Spleen (tissue), 11 donors: ENCODE measurements at regions not wholly inside any gene's neighbourhood (a gene's known extent, or its start where the extent isn't known, plus 50 kb on each side); places are given as distances from the start of the nearest gene placed in this dataset.

Experiments
- DNase-seq: peaks from one replicate; pipeline ENCODE4 v3.0.0-alpha.2; 2020
- H3K27ac ChIP-seq, 8 donors: fragments of 200-600 bp; sonication (generic) in 7 of 8; 1 replicate in 4 of 8; 2 replicates in 4 of 8; pipeline versions ENCODE4 v1.5.0 to v1.8.0; 2016 to 2021; ENCODE audit warnings: inconsistent platforms in 4 of 8, mild to moderate bottlenecking in 4 of 8, moderate library complexity in 1 of 8
- H3K27me3 ChIP-seq, 7 donors: fragments of 200-600 bp; sonication (generic) in 6 of 7; replicated peaks in 1 of 7; 1 replicate in 4 of 7; 2 replicates in 3 of 7; pipeline versions ENCODE4 v1.5.0 to v1.8.0; 2016 to 2021; ENCODE audit warnings: inconsistent platforms in 3 of 7, mild to moderate bottlenecking in 1 of 7
- H3K36me3 ChIP-seq, 6 donors: fragments of 200-600 bp; sonication (generic) in 5 of 6; 1 replicate in 4 of 6; 2 replicates in 2 of 6; pipeline versions ENCODE4 v1.5.0 to v1.8.0; 2016 to 2021; ENCODE audit warnings: inconsistent platforms in 2 of 6
- H3K4me1 ChIP-seq, 6 donors: fragments of 200-600 bp; sonication (generic) in 5 of 6; 1 replicate in 3 of 6; 2 replicates in 3 of 6; pipeline versions ENCODE4 v1.5.0 to v1.8.0; 2016 to 2021; ENCODE audit warnings: inconsistent platforms in 3 of 6
- H3K4me3 ChIP-seq, 8 donors: fragments of 200-600 bp; sonication (generic) in 7 of 8; 1 replicate in 4 of 8; 2 replicates in 4 of 8; pipeline versions ENCODE4 v1.5.0 to v1.8.0; 2016 to 2021; ENCODE audit warnings: inconsistent platforms in 4 of 8, mild to moderate bottlenecking in 4 of 8, moderate library complexity in 2 of 8
- H3K9me3 ChIP-seq, 8 donors: fragments of 200-600 bp; sonication (generic) in 7 of 8; 1 replicate in 4 of 8; 2 replicates in 4 of 8; pipeline versions ENCODE4 v1.5.0 to v1.8.0; 2016 to 2021; ENCODE audit warnings: inconsistent platforms in 4 of 8
- CTCF ChIP-seq, 11 experiments: fragments of 200-600 bp in 7 of 11; fragments of 450-650 bp in 4 of 11; sonication (generic) in 4 of 11; IDR thresholded peaks in 8 of 11; conservative IDR thresholded peaks in 3 of 11; 1 replicate in 7 of 11; 2 replicates in 4 of 11; pipeline versions ENCODE4 v1.4.0 to v1.8.0; 2016 to 2021; ENCODE audit warnings: antibody characterized with exemption in 11 of 11, inconsistent platforms in 4 of 11, mild to moderate bottlenecking in 1 of 11
- POLR2A ChIP-seq, 3 donors: fragments of 450-650 bp; IDR thresholded peaks; one replicate each; pipeline ENCODE4 v1.5.1; 2017; ENCODE audit warnings: antibody characterized with exemption in 3 of 3, mild to moderate bottlenecking in 1 of 3
- POLR2AphosphoS5 ChIP-seq, 3 donors: sonication (generic); formaldehyde crosslinking; IDR thresholded peaks; one replicate each; pipeline ENCODE4 v1.5.1; 2017; ENCODE audit warnings: antibody characterized with exemption in 3 of 3
- WGBS, 5 donors: extraction: QIAGEN DNeasy Blood & Tissue Kit in 3 of 5; methylation state at CpG; one replicate each; pipeline versions ENCODE4 v1.1.5 to v1.1.7; 2013 to 2018; 5-methylcytosine and 5-hydroxymethylcytosine counted together
- intact Hi-C: fragments of 100-400 bp; cut with DNase I; formaldehyde crosslinking; loops from one replicate; pipeline ENCODE4 v1.15.0; 2023; ENCODE audit warnings: low total_unique reads
- donor health status: healthy with polysubstance abuse.
- donor health status: DM: no; HTN: no; CAD: no; lungs with moderate emphysema.
- donor health status: DM: no; HTN: no; CAD: no.
- donor health status: Bipolar disorder and iron deficiency.
- donor health status: healthy.
- donor health status: DM: no; HTN: no; CAD: no.
- donor health status: DM: yes; HTN: yes; CAD: no.

GRCh38 chr6:141956046-141956761 is 176.5 kb upstream of the GJE1 start:
- Histone ChIP-seq H3K4me1 (no peaks in the 10 kb centered on the region), H3K4me3 (no peak overlapping the region), H3K27me3 (no peaks in the 10 kb centered on the region), H3K27ac (no peak overlapping the region), H3K9me3 (peaks cover 0 to 33% (median 24%) of the 10 kb centered on the region in 8 donors), H3K36me3 (no peaks in the 10 kb centered on the region)
- no peak for DNase-seq
- intact Hi-C loops: no loop called here
- TF ChIP-seq POLR2AphosphoS5 (IDR thresholded peaks at IDR 0.05) (no peak), CTCF (IDR thresholded peaks at IDR 0.05 in 8 of 11, conservative IDR thresholded peaks at IDR 0.05 in 3 of 11) (no peak), POLR2A (IDR thresholded peaks at IDR 0.05) (no peak)
- WGBS, 5 donors: 63 to 80% (median 65%) methylated on average over 3 of the region's 3 CpGs

- intact Hi-C loops: no loop called here
- DNase-seq: no peak
These were observed 179.7 kb upstream of the GJE1 start for GRCh38 chr6:141953072-141953471.

GRCh38 chr6:141946502-141946901 is 186.2 kb upstream of the GJE1 start:
- TF ChIP-seq CTCF (IDR thresholded peaks at IDR 0.05 in 8 of 11, conservative IDR thresholded peaks at IDR 0.05 in 3 of 11) (no peak), POLR2A (IDR thresholded peaks at IDR 0.05) (no peak), POLR2AphosphoS5 (IDR thresholded peaks at IDR 0.05) (no peak)
- no peaks in the 10 kb centered on the region for H3K27me3 ChIP-seq
- intact Hi-C loops: no loop called here

More at GRCh38 chr6:141953072-141953471, 179.7 kb upstream of the GJE1 start:
- peaks cover 0 to 32% (median 25%) of the 10 kb centered on the region in 8 donors for H3K9me3 ChIP-seq
- H3K4me1 ChIP-seq: no peaks in the 10 kb centered on the region
- H3K27ac ChIP-seq: no peak overlapping the region
- no peaks in the 10 kb centered on the region for H3K27me3 ChIP-seq
- TF ChIP-seq CTCF (IDR thresholded peaks at IDR 0.05 in 8 of 11, conservative IDR thresholded peaks at IDR 0.05 in 3 of 11) (no peak), POLR2A (IDR thresholded peaks at IDR 0.05) (no peak), POLR2AphosphoS5 (IDR thresholded peaks at IDR 0.05) (no peak)
- H3K4me3 ChIP-seq: no peak overlapping the region
- no peaks in the 10 kb centered on the region for H3K36me3 ChIP-seq

GRCh38 chr6:141938664-141939063 is 194.1 kb upstream of the GJE1 start:
- WGBS, 5 donors: 80 to 97% (median 83%) methylated on average over 1 of the region's 1 CpG
- Histone ChIP-seq H3K9me3 (peaks cover 0 to 37% (median 17%) of the 10 kb centered on the region in 8 donors), H3K27me3 (no peaks in the 10 kb centered on the region), H3K4me1 (no peaks in the 10 kb centered on the region), H3K27ac (no peak overlapping the region), H3K4me3 (no peak overlapping the region), H3K36me3 (no peaks in the 10 kb centered on the region)
- no peak for DNase-seq
- TF ChIP-seq CTCF (IDR thresholded peaks at IDR 0.05 in 8 of 11, conservative IDR thresholded peaks at IDR 0.05 in 3 of 11) (no peak), POLR2A (IDR thresholded peaks at IDR 0.05) (no peak), POLR2AphosphoS5 (IDR thresholded peaks at IDR 0.05) (no peak)
- intact Hi-C loops: no loop called here

More at GRCh38 chr6:141946502-141946901, 186.2 kb upstream of the GJE1 start:
- Histone ChIP-seq H3K4me3 (no peak overlapping the region), H3K36me3 (no peaks in the 10 kb centered on the region), H3K9me3 (peaks cover 0 to 47% (median 30%) of the 10 kb centered on the region in 8 donors), H3K27ac (no peak overlapping the region), H3K4me1 (no peaks in the 10 kb centered on the region)
- no peak for DNase-seq
- WGBS, 5 donors: 17 to 47% (median 34%) methylated on average over 2 of the region's 2 CpGs
